Adipocyte (in vitro differentiated cells): ENCODE measurements at regions not wholly inside any gene's neighbourhood (a gene's known extent, or its start where the extent isn't known, plus 50 kb on each side); places are given as distances from the start of the nearest gene placed in this dataset.

Experiments used
- DNase-seq: peaks from one replicate; pipeline ENCODE4 v3.0.0-alpha.2; 2015; ENCODE audit warnings: low read depth
- H3K27me3 ChIP-seq: replicated peaks from 2 replicates; pipeline ENCODE4 v1.7.0; 2013; ENCODE audit warnings: mild to moderate bottlenecking, low read length, moderate library complexity; ENCODE audit not compliant: control insufficient read depth, insufficient read depth
- H3K36me3 ChIP-seq: 2 replicates; pipeline ENCODE4 v1.7.0; 2013; ENCODE audit warnings: low read length, mild to moderate bottlenecking, moderate library complexity; ENCODE audit not compliant: control insufficient read depth, insufficient read depth, severe bottlenecking
- H3K4me1 ChIP-seq: 2 replicates; pipeline ENCODE4 v1.7.0; 2013; ENCODE audit warnings: mild to moderate bottlenecking, low read length, moderate library complexity; ENCODE audit not compliant: control insufficient read depth, insufficient read depth
- H3K4me3 ChIP-seq: 2 replicates; pipeline ENCODE4 v1.7.0; 2013; ENCODE audit warnings: mild to moderate bottlenecking, low read length, moderate library complexity
- H3K9ac ChIP-seq: 2 replicates; pipeline ENCODE4 v1.7.0; 2013; ENCODE audit warnings: mild to moderate bottlenecking, low read length, moderate library complexity
- H3K9me3 ChIP-seq: 2 replicates; pipeline ENCODE4 v1.7.0; 2013; ENCODE audit warnings: mild to moderate bottlenecking, low read length, moderate library complexity; ENCODE audit not compliant: control insufficient read depth

GRCh38 chr13:111458001-111458531 is 137.6 kb downstream of the TEX29 start:
- DNase-seq, result no peak
- Histone ChIP-seq H3K4me1 (no peaks in the 10 kb centered on the region), H3K36me3 (no peaks in the 10 kb centered on the region), H3K9me3 (peaks cover 27% of the 10 kb centered on the region), H3K9ac (no peak overlapping the region), H3K27me3 (peaks cover 47% of the 10 kb centered on the region), H3K4me3 (no peak overlapping the region)

- Histone ChIP-seq H3K9ac (no peak overlapping the region), H3K27me3 (peaks cover 49% of the 10 kb centered on the region), H3K4me1 (no peaks in the 10 kb centered on the region), H3K4me3 (no peak overlapping the region), H3K36me3 (no peaks in the 10 kb centered on the region), H3K9me3 (peaks cover 21% of the 10 kb centered on the region)
- DNase-seq, result no peak
These were observed 138.3 kb downstream of the TEX29 start for GRCh38 chr13:111458739-111459138.

GRCh38 chr13:111459803-111460547 is 139.5 kb downstream of the TEX29 start:
- peaks cover 54% of the 10 kb centered on the region for H3K27me3 ChIP-seq
- no peak for DNase-seq
- no peak overlapping the region for H3K4me3 ChIP-seq
- H3K9me3 ChIP-seq, result peaks cover 13% of the 10 kb centered on the region
- no peaks in the 10 kb centered on the region for H3K36me3 ChIP-seq
- no peaks in the 10 kb centered on the region for H3K4me1 ChIP-seq
- H3K9ac ChIP-seq, result no peak overlapping the region

GRCh38 chr13:111460548-111461444 is 140.4 kb downstream of the TEX29 start:
- no peaks in the 10 kb centered on the region for H3K4me1 ChIP-seq
- peaks cover 13% of the 10 kb centered on the region for H3K9me3 ChIP-seq
- peaks cover 54% of the 10 kb centered on the region for H3K27me3 ChIP-seq
- DNase-seq, result peak; percentile 71
- no peak overlapping the region for H3K9ac ChIP-seq
- H3K4me3 ChIP-seq, result no peak overlapping the region
- H3K36me3 ChIP-seq, result no peaks in the 10 kb centered on the region

- no peak for DNase-seq
- no peak overlapping the region for H3K4me3 ChIP-seq
- peaks cover 14% of the 10 kb centered on the region for H3K9me3 ChIP-seq
- H3K27me3 ChIP-seq, result peaks cover 54% of the 10 kb centered on the region
- no peak overlapping the region for H3K9ac ChIP-seq
- H3K36me3 ChIP-seq, result no peaks in the 10 kb centered on the region
- H3K4me1 ChIP-seq, result no peaks in the 10 kb centered on the region
These were observed 141.2 kb downstream of the TEX29 start for GRCh38 chr13:111461445-111462149.

- Histone ChIP-seq H3K4me3 (no peak overlapping the region), H3K9me3 (peaks cover 10% of the 10 kb centered on the region), H3K9ac (no peak overlapping the region), H3K36me3 (no peaks in the 10 kb centered on the region), H3K4me1 (no peaks in the 10 kb centered on the region), H3K27me3 (peaks cover 51% of the 10 kb centered on the region)
- no peak for DNase-seq
These were observed 141.9 kb downstream of the TEX29 start for GRCh38 chr13:111462221-111462764.

- Histone ChIP-seq H3K9ac (no peak overlapping the region), H3K4me1 (no peaks in the 10 kb centered on the region), H3K36me3 (no peaks in the 10 kb centered on the region), H3K27me3 (peaks cover 48% of the 10 kb centered on the region), H3K4me3 (no peak overlapping the region), H3K9me3 (peaks cover 10% of the 10 kb centered on the region)
- DNase-seq, result no peak
These were observed 142.5 kb downstream of the TEX29 start for GRCh38 chr13:111462944-111463343.

- no peak overlapping the region for H3K9ac ChIP-seq
- peaks cover 20% of the 10 kb centered on the region for H3K27me3 ChIP-seq
- DNase-seq, result no peak
- H3K4me3 ChIP-seq, result no peak overlapping the region
- H3K9me3 ChIP-seq, result peaks cover 10% of the 10 kb centered on the region
- no peaks in the 10 kb centered on the region for H3K36me3 ChIP-seq
- no peaks in the 10 kb centered on the region for H3K4me1 ChIP-seq
These were observed 146.9 kb downstream of the TEX29 start for GRCh38 chr13:111467111-111467890.

GRCh38 chr13:111468037-111468959 is 147.9 kb downstream of the TEX29 start:
- DNase-seq, result no peak

More at GRCh38 chr13:111468037-111468959, 147.9 kb downstream of the TEX29 start:
- Histone ChIP-seq H3K4me3 (no peak overlapping the region), H3K4me1 (no peaks in the 10 kb centered on the region), H3K36me3 (no peaks in the 10 kb centered on the region), H3K9ac (no peak overlapping the region), H3K27me3 (peaks cover 11% of the 10 kb centered on the region), H3K9me3 (peaks cover 10% of the 10 kb centered on the region)
